KMS-11 (cell line): ENCODE measurements at regions not wholly inside any gene's neighbourhood (a gene's known extent, or its start where the extent isn't known, plus 50 kb on each side); places are given as distances from the start of the nearest gene placed in this dataset.

ENCODE experiments used
- H2AFZ ChIP-seq: fragments of 200-600 bp; sonication (generic); 2 replicates; pipeline ENCODE4 v1.6.1; 2016; ENCODE audit warnings: antibody characterized with exemption, mixed run types, low read depth
- H3K27ac ChIP-seq: fragments of 200-600 bp; sonication (generic); 2 replicates; pipeline ENCODE4 v1.6.1; 2016; ENCODE audit warnings: mild to moderate bottlenecking, mixed run types
- H3K27me3 ChIP-seq: fragments of 200-600 bp; sonication (generic); 2 replicates; pipeline ENCODE4 v1.6.1; 2017; ENCODE audit warnings: mild to moderate bottlenecking, low read depth, mixed run types, moderate library complexity; ENCODE audit not compliant: insufficient read depth
- H3K36me3 ChIP-seq: fragments of 200-600 bp; sonication (generic); 2 replicates; pipeline ENCODE4 v1.6.1; 2017; ENCODE audit warnings: mild to moderate bottlenecking, mixed run types; ENCODE audit not compliant: insufficient read depth
- H3K4me1 ChIP-seq: fragments of 200-600 bp; sonication (generic); 2 replicates; pipeline ENCODE4 v1.6.1; 2016; ENCODE audit warnings: mild to moderate bottlenecking, low read depth, mixed run types; ENCODE audit not compliant: poor library complexity, severe bottlenecking
- H3K4me2 ChIP-seq: fragments of 200-600 bp; sonication (generic); 2 replicates; pipeline ENCODE4 v1.7.0; 2016; ENCODE audit warnings: mild to moderate bottlenecking, mixed run types
- H3K4me3 ChIP-seq: fragments of 200-600 bp; sonication (generic); IDR thresholded peaks from 2 replicates; pipeline ENCODE4 v1.6.1; 2017; ENCODE audit warnings: low read depth, low read length, mixed read lengths; ENCODE audit not compliant: insufficient read depth
- H3K79me2 ChIP-seq: fragments of 200-600 bp; sonication (generic); 2 replicates; pipeline ENCODE4 v1.6.1; 2016; ENCODE audit warnings: low read depth, mixed run types; ENCODE audit not compliant: insufficient read depth
- H3K9ac ChIP-seq: fragments of 200-600 bp; sonication (generic); 2 replicates; pipeline ENCODE4 v1.6.1; 2016; ENCODE audit warnings: mild to moderate bottlenecking, mixed run types
- H4K20me1 ChIP-seq: fragments of 200-600 bp; sonication (generic); 2 replicates; pipeline ENCODE4 v1.6.1; 2016; ENCODE audit warnings: mild to moderate bottlenecking, mixed run types; ENCODE audit not compliant: insufficient read depth
- CTCF ChIP-seq: fragments of 200-600 bp; sonication (generic); conservative IDR thresholded peaks from 2 replicates; pipeline ENCODE4 v1.6.1; 2017; ENCODE audit warnings: low read depth, mild to moderate bottlenecking, antibody characterized with exemption, low read length, moderate library complexity, mixed read lengths

DNA sequence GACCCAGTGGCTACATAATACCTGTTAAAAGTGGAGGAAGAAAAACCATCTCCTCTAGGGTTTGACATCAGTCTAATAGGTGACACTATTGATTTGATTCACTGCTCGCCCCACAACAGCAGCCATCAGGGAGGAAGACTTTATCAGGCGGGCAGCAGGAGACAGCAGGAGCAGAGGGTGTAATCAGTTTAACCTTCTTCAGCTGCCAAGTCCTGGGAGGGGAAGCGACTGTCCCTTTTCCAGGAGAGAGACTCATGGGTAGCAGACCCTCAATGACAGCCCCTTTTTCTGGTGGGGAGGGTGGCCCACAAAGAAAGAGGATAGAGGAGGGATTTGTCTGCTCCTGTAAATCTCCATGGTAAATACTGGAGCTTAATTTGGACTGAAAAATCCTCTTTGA lies 291.8 kb downstream of the HAPSTR1 start:
- H3K4me3 ChIP-seq = no peak overlapping the region
- no peaks in the 10 kb centered on the region for H3K36me3 ChIP-seq
- no peak overlapping the region for H2AFZ ChIP-seq
- H3K4me2 ChIP-seq = no peak overlapping the region
- no peaks in the 10 kb centered on the region for H3K4me1 ChIP-seq
- no peaks in the 10 kb centered on the region for H3K27me3 ChIP-seq
- no peaks in the 10 kb centered on the region for H3K79me2 ChIP-seq
- H4K20me1 ChIP-seq = no peaks in the 10 kb centered on the region
- no peak for TF ChIP-seq CTCF
- no peak overlapping the region for H3K27ac ChIP-seq
- H3K9ac ChIP-seq = no peak overlapping the region

DNA sequence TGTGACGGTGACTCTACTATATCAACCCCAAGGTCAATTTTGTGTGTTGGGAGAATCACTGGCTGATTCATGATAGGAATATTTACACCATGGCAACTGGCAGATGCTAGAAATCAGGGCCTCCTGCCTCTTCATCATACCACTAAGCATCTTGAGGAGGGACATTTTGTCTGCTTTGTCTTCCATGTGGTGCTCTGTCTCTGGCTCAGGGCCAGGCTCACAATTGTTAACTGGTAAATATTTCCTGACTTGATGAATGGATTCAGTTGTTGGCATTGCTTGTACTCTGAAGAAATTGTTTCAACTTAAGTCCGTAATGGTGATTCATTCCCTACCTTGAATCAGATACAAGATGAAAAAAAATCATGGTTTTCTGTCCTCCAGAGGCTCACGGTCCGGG lies 292.7 kb downstream of the HAPSTR1 start:
- no peaks in the 10 kb centered on the region for H4K20me1 ChIP-seq
- H3K4me2 ChIP-seq = no peak overlapping the region
- TF ChIP-seq CTCF = no peak
- H2AFZ ChIP-seq = no peak overlapping the region
- H3K27ac ChIP-seq = no peak overlapping the region
- no peak overlapping the region for H3K4me3 ChIP-seq
- H3K9ac ChIP-seq = no peak overlapping the region
- no peaks in the 10 kb centered on the region for H3K36me3 ChIP-seq
- no peaks in the 10 kb centered on the region for H3K79me2 ChIP-seq
- H3K4me1 ChIP-seq = no peaks in the 10 kb centered on the region
- no peaks in the 10 kb centered on the region for H3K27me3 ChIP-seq

- no peaks in the 10 kb centered on the region for H3K79me2 ChIP-seq
- H3K4me2 ChIP-seq = no peak overlapping the region
- H3K4me3 ChIP-seq = no peak overlapping the region
- no peak overlapping the region for H3K27ac ChIP-seq
- TF ChIP-seq CTCF = no peak
- H4K20me1 ChIP-seq = no peaks in the 10 kb centered on the region
- H3K9ac ChIP-seq = no peak overlapping the region
- no peak overlapping the region for H2AFZ ChIP-seq
- no peaks in the 10 kb centered on the region for H3K4me1 ChIP-seq
- H3K36me3 ChIP-seq = no peaks in the 10 kb centered on the region
- H3K27me3 ChIP-seq = no peaks in the 10 kb centered on the region
These were observed 298.2 kb downstream of the HAPSTR1 start for GRCh38 chr16:9389543-9390207.

DNA sequence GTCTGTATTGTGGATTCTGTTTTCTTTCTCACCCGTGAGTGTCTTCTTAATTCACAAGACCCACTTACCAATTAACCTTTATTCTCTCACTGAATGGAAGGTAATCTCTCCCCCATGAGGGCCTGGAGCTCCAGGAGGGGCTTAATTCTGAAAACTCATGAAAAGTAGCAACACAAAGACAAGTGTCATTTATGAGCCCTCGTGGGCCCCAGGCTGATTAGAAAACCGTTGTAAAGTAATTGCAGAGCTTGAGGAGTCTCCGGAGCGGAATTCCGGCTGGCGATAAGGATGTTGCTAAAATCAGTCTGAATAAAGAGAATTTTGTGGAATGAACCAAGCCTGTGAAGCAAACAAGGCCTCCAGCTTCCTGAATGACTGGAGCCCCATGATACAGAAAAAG lies 301.5 kb downstream of the HAPSTR1 start:
- Histone ChIP-seq H3K9ac (no peak overlapping the region), H3K27me3 (no peaks in the 10 kb centered on the region), H4K20me1 (no peaks in the 10 kb centered on the region), H3K36me3 (no peaks in the 10 kb centered on the region), H3K4me1 (no peaks in the 10 kb centered on the region), H3K79me2 (no peaks in the 10 kb centered on the region), H3K27ac (no peak overlapping the region), H3K4me2 (no peak overlapping the region), H2AFZ (no peak overlapping the region), H3K4me3 (no peak overlapping the region)
- no peak for TF ChIP-seq CTCF
